ENCODE measurements at regions not wholly inside any gene's neighbourhood (a gene's known extent, or its start where the extent isn't known, plus 50 kb on each side); places are given as distances from the start of the nearest gene placed in this dataset.

GRCh38 chr1:2965676-2966075 is 55.6 kb upstream of the ACTRT2 start:
- ATAC-seq (ENCODE audit: low read depth), result no peak
- Histone ChIP-seq H3K79me1 (ENCODE audit: low read depth in 1 of 2, low read length in 2 of 2) (no peaks in the 10 kb centered on the region), H3K18ac (ENCODE audit: low read depth, low read length) (no peak overlapping the region), H4K8ac (ENCODE audit: low read depth in 2 of 2, low read length in 2 of 2) (no peak overlapping the region), H3K4me3 (ENCODE audit: insufficient read depth, low read depth, low read length) (no peak overlapping the region), H2AK9ac (replicated peaks; ENCODE audit: low read depth, low read length, poor library complexity) (no peak overlapping the region), H2AK5ac (ENCODE audit: low read depth, low read length) (no peak overlapping the region), H3K4ac (ENCODE audit: low read depth, low read length) (no peak overlapping the region), H2BK120ac (ENCODE audit: low read depth, low read length) (no peak overlapping the region), H3K36me3 (ENCODE audit: control insufficient read depth, insufficient read depth, low read length) (no peaks in the 10 kb centered on the region), H4K20me1 (ENCODE audit: insufficient read depth, low read length) (no peaks in the 10 kb centered on the region), H3K14ac (replicated peaks; ENCODE audit: low read depth, low read length) (no peak overlapping the region), H2BK5ac (ENCODE audit: low read depth, low read length, poor library complexity, severe bottlenecking) (no peak overlapping the region), H4K91ac (ENCODE audit: insufficient read depth, low read depth, low read length) (no peak overlapping the region), H3K4me2 (ENCODE audit: low read depth, low read length) (no peak overlapping the region), H2BK20ac (ENCODE audit: low read depth, low read length) (no peak overlapping the region), H4K5ac (ENCODE audit: low read depth, low read length) (no peak overlapping the region), H3K27ac (ENCODE audit: insufficient read depth, low read length) (no peak overlapping the region), H3K9me3 (ENCODE audit: control insufficient read depth, insufficient read depth, low read length) (peaks cover 72% of the 10 kb centered on the region), H2BK15ac (ENCODE audit: low read depth, low read length) (no peak overlapping the region), H3K9me1 (ENCODE audit: insufficient read depth, low read length) (no peaks in the 10 kb centered on the region), H3K9ac (ENCODE audit: low read depth, low read length) (no peak overlapping the region), H3K27me3 (ENCODE audit: control insufficient read depth, insufficient read depth, low read length) (no peaks in the 10 kb centered on the region), H3K4me1 (ENCODE audit: control insufficient read depth, insufficient read depth, low read length) (no peaks in the 10 kb centered on the region), H3K23ac (ENCODE audit: low read depth, low read length) (no peak overlapping the region), H2AFZ (replicated peaks; ENCODE audit: low read length, poor library complexity) (no peak overlapping the region), H3K56ac (ENCODE audit: extremely low read depth, insufficient read depth, low read length) (no peak overlapping the region)
- TF ChIP-seq CTCF (conservative IDR thresholded peaks at IDR 0.05; ENCODE audit: low read depth, low read length) (no peak), RAD21 (IDR thresholded peaks at IDR 0.05; ENCODE audit: low read length) (no peak), USF2 (IDR thresholded peaks at IDR 0.05; ENCODE audit: low read depth, low read length) (no peak), MXI1 (IDR thresholded peaks at IDR 0.05; ENCODE audit: borderline replicate concordance, low read depth, low read length) (no peak), SMC3 (IDR thresholded peaks at IDR 0.05; ENCODE audit: low read depth, low read length) (no peak), CHD1 (IDR thresholded peaks at IDR 0.05; ENCODE audit: low read depth, low read length) (no peak), ELK1 (IDR thresholded peaks at IDR 0.05; ENCODE audit: borderline replicate concordance, low read depth, low read length) (no peak), FOS (IDR thresholded peaks at IDR 0.05; ENCODE audit: low read depth, low read length) (no peak), POLR2A (IDR thresholded peaks at IDR 0.05; ENCODE audit: low read depth, low read length) (no peak), MAZ (IDR thresholded peaks at IDR 0.05; ENCODE audit: borderline replicate concordance, low read depth, low read length) (no peak), NFE2L2 (IDR thresholded peaks at IDR 0.05; ENCODE audit: low read depth, low read length) (no peak), MAFK (IDR thresholded peaks at IDR 0.05; ENCODE audit: low read depth, low read length) (no peak), BHLHE40 (IDR thresholded peaks at IDR 0.05; ENCODE audit: low read depth, low read length) (no peak), RFX5 (IDR thresholded peaks at IDR 0.05; ENCODE audit: low read depth, low read length) (no peak)
- ChIA-PET CTCF (no interaction called here), POLR2A (ENCODE audit: unreplicated experiment) (no interaction called here)
- WGBS, 2 experiments (ENCODE audit: extremely low coverage in 2 of 2, insufficient read length in 1 of 2), result 67% methylated on average over 2 of the region's 4 CpGs; no CpG with 5 or more reads in 1 of the 2 experiments
- no peak for DNase-seq
- dilution Hi-C loops (cut with HindIII; ENCODE audit: low sequenced_read_pairs, unreplicated experiment) (no loop called here), in situ Hi-C loops (cut with MboI; ENCODE audit: low sequenced_read_pairs) (no loop called here), intact Hi-C loops (cut with micrococcal nuclease) (no loop called here)
- BruUV-seq (replicated peaks), result no TSS peak

Data from IMR-90 (cell line).